ENCODE measurements at regions not wholly inside any gene's neighbourhood (a gene's known extent, or its start where the extent isn't known, plus 50 kb on each side); places are given as distances from the start of the nearest gene placed in this dataset.
"Not testable (repeated sequence)": the region's sequence is repeated elsewhere in the genome, so short reads cannot be mapped to it uniquely, and the experiment has no call there.

- not testable (repeated sequence) for TF ChIP-seq SIN3A (IDR thresholded peaks at IDR 0.05; ENCODE audit: borderline replicate concordance, insufficient read depth, low read depth, low read length); CTCF (IDR thresholded peaks at IDR 0.05); REST (IDR thresholded peaks at IDR 0.05; ENCODE audit: insufficient read depth in 1 of 2, low read depth in 2 of 2, low read length in 1 of 2); POLR2AphosphoS5 (IDR thresholded peaks at IDR 0.05; ENCODE audit: low read depth, low read length); TCF7L2 (IDR thresholded peaks at IDR 0.05; ENCODE audit: low read depth, low read length)
These were observed 348.9 kb upstream of the RPS23 start for GRCh38 chr5:82626905-82627591.
